HG03342 (cell line): ENCODE measurements at regions not wholly inside any gene's neighbourhood (a gene's known extent, or its start where the extent isn't known, plus 50 kb on each side); places are given as distances from the start of the nearest gene placed in this dataset.

Experiments
- ATAC-seq: cut with Tn5 transposase; IDR thresholded peaks from one replicate; pipeline ENCODE4 v1.9.1; 2021; ENCODE audit warnings: mild to moderate bottlenecking, moderate library complexity; ENCODE audit not compliant: unreplicated experiment

- no peak for ATAC-seq
These were observed 609.7 kb downstream of the TBC1D22A start for GRCh38 chr22:47372111-47372581.

DNA sequence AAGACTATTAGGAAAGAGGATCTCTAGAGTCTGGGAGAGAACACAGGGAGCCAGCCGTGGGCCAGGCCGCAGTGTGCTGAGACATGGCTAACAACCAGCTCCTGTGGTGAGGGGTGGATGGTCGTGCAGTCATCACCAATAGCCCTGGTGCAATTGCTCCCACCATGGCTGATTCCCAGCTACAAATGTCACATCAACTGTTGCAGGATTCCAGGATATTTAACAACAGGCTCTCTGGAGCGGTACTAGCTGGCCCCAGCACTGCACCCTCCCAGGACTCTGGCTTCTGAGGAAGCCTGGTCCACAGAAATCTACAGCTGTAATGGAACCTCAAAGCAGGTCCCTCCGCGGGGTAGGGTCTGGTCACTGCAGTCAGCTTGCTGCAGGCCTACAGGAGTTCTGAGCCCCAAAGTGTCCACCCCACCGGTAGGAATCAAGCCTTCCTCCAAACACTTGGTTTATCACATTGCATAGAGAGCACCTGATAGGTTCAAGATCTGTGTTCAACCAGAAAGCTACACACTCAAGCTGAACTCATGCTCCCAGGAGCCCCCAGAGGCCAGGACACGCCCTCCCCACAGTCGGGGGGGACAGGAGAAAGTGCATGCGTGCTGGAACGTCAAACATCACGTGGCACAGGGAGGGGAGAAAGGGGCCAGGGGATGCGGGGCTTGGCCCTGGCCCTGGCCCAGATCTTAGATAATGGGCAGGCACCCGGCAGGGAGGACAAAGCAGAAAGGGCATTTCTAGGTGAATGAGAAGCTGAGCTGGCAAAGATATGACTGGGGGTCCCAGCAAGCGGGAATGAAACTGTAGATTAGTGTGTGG, 609.0 kb downstream of the TBC1D22A start:
- no peak for ATAC-seq

- no peak for ATAC-seq
These were observed 608.2 kb downstream of the TBC1D22A start for GRCh38 chr22:47370448-47371262.

DNA sequence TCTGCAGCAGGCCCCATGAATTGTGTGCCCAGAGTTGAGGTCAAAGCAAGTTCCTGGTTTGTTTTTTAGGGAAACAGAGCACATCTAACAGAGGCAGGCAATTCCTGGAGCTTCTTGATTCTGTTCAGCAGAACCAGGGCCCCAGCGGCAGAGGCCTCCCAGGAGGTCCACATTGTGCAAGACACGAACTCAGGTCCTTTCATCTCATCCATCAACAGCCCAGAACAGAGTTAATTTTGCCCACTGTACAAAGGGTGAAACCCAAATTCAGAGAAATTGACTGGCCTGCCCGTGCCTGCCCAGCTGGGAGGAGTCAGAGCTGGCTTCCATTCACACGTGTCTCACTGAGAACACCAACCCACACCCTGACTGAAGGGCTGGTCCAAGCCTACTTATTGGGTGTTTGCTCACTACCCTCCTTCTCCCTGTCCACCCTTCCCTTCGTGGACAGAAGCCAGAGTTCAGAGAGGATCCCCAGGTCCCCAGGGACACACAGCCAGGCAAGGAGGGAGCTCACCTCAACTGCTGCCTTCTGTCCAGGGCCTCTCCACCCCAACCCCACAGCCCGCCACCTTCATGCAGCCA, 607.1 kb downstream of the TBC1D22A start:
- ATAC-seq: no peak

- no peak for ATAC-seq
These were observed 606.6 kb downstream of the TBC1D22A start for GRCh38 chr22:47369020-47369419.

GRCh38 chr22:47367993-47368945, 605.8 kb downstream of the TBC1D22A start:
- ATAC-seq: no peak

DNA sequence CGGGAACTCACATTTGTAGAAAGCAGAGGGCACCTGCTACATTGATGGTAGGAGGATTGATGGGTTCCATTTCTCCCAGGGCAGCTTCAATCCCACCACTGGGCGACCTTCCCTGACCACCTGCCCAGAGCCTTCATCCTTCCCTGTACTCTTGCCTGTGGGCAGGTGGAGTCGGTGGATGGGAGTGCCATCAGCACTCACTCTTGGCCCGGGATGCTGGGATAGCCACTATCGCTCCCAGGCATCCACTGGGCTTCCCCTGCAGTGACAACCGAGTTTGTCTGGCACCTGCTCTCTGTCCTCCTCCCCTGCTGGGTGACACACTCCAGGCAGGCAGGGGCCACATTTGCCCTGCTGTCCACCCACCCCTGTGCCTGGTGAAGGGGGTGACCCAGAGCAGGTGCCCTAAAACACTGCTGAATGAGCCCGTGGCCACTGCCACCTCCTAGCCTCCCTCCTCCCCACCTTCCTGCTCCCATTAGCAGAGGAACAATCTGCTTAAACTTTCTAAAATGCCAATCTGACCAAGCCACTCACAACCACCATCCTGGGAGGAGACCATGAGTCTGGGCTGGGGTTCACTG, 604.7 kb downstream of the TBC1D22A start:
- no peak for ATAC-seq

- ATAC-seq: no peak
These were observed 603.7 kb downstream of the TBC1D22A start for GRCh38 chr22:47366026-47366767.

DNA sequence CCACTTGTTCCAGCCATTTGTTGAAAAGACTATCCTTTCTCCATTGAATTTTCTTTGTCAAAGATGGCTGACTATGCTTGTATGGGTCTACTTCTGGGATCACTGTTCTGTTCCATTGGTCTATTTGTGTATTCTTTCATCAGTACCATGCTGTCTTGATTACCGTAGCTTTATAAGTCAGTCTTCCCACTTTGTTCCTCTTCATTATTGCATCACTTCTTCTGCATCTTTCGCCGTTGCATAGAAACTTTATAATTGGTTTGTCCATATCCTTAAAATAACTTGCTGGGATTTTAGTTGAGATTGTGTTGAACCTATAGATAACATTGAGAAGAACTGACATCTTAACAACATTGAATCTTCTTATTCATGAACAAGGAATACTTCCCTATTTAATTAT, 598.8 kb downstream of the TBC1D22A start:
- ATAC-seq: no peak

GRCh38 chr22:47357493-47357892, 595.0 kb downstream of the TBC1D22A start:
- no peak for ATAC-seq

- no peak for ATAC-seq
These were observed 594.6 kb downstream of the TBC1D22A start for GRCh38 chr22:47357086-47357485.

GRCh38 chr22:47356511-47357011, 594.1 kb downstream of the TBC1D22A start:
- ATAC-seq: no peak

GRCh38 chr22:47355776-47356510, 593.5 kb downstream of the TBC1D22A start:
- no peak for ATAC-seq

- ATAC-seq: no peak
These were observed 592.9 kb downstream of the TBC1D22A start for GRCh38 chr22:47355388-47355725.

DNA sequence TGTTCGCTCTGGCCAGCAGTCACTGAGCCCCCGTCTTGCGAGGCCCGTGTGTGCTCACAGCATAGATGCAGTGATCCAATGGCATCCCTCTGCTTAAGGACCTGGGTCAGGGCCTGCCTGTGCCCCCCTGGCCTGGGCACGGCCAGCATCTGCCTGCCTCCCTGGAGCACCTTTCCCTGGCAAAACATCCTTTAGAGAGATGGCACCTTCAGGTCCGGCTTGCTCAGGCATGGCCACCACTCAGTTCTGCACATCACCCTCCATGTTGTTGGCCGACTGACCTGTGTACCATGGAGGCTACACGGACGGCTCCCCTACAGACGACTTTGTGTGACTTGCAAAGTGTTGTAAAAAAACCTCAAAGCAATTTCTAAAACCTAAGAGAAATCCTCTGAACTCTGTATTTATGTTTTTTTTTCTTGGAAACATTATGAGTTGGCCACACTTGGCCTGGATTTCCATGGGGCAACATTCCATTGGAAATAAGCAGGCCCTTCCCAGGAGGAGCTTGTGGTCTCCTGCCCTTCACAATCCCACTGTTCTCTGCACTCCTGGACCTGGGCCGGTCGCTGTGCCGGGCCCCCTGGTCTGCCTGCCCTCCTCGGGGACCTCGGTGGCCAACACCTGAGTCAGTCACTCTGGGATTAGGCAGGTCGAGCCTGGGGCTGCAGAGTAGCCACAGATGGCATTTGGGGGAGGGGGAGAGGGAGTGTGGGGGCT, 592.4 kb downstream of the TBC1D22A start:
- no peak for ATAC-seq

- no peak for ATAC-seq
These were observed 590.7 kb downstream of the TBC1D22A start for GRCh38 chr22:47352920-47353700.
